Liver (tissue), 8 donors: ENCODE measurements at regions not wholly inside any gene's neighbourhood (a gene's known extent, or its start where the extent isn't known, plus 50 kb on each side); places are given as distances from the start of the nearest gene placed in this dataset.
A peak's percentile ranks its signal among the peaks of the same experiment; 100 is the strongest.

Experiments used
- DNase-seq: peaks from one replicate; pipeline ENCODE4 v3.0.0-alpha.2; 2017; ENCODE audit warnings: low spot score
- H3K27ac ChIP-seq, 2 donors: one replicate each; pipeline ENCODE4 v1.7.0; 2013; ENCODE audit warnings: inconsistent platforms in 2 of 2, low read length in 2 of 2, control low read depth in 1 of 2, low read depth in 1 of 2, mild to moderate bottlenecking in 1 of 2
- H3K27me3 ChIP-seq, 4 donors: one replicate each; pipeline versions ENCODE4 v1.6.1 to v1.7.0; 2013; ENCODE audit warnings: low read length in 3 of 4, inconsistent platforms in 1 of 4, mild to moderate bottlenecking in 1 of 4, moderate library complexity in 1 of 4; ENCODE audit not compliant: control insufficient read depth in 4 of 4, insufficient read depth in 4 of 4
- H3K36me3 ChIP-seq, 4 donors: one replicate each; pipeline versions ENCODE4 v1.6.1 to v1.7.0; 2013; ENCODE audit warnings: low read length in 3 of 4, mild to moderate bottlenecking in 3 of 4, low read depth in 1 of 4, moderate library complexity in 1 of 4; ENCODE audit not compliant: control insufficient read depth in 4 of 4, insufficient read depth in 3 of 4
- H3K4me1 ChIP-seq, 4 donors: one replicate each; pipeline versions ENCODE4 v1.6.1 to v1.7.0; 2013; ENCODE audit warnings: low read length in 3 of 4, mild to moderate bottlenecking in 3 of 4, moderate library complexity in 1 of 4; ENCODE audit not compliant: control insufficient read depth in 4 of 4, insufficient read depth in 4 of 4
- H3K4me3 ChIP-seq, 3 donors: one replicate each; pipeline versions ENCODE4 v1.6.1 to v1.7.0; 2013; ENCODE audit warnings: low read length in 3 of 3, control low read depth in 1 of 3, low read depth in 1 of 3, mild to moderate bottlenecking in 1 of 3
- H3K9ac ChIP-seq, 2 donors: one replicate each; pipeline ENCODE4 v1.7.0; 2013; ENCODE audit warnings: low read length in 2 of 2, mild to moderate bottlenecking in 2 of 2, moderate library complexity in 2 of 2, control low read depth in 1 of 2, low read depth in 1 of 2
- H3K9me3 ChIP-seq, 4 donors: one replicate each; pipeline versions ENCODE4 v1.6.1 to v1.7.0; 2013; ENCODE audit warnings: low read length in 3 of 4; ENCODE audit not compliant: control insufficient read depth in 4 of 4
- FOXA1 ChIP-seq: IDR thresholded peaks from 2 replicates; pipeline ENCODE4 v1.6.1; 2016; ENCODE audit warnings: antibody characterized with exemption
- FOXA2 ChIP-seq: IDR thresholded peaks from 2 replicates; pipeline ENCODE4 v1.6.1; 2016; ENCODE audit warnings: antibody characterized with exemption
- GABPA ChIP-seq, 2 donors: IDR thresholded peaks in 1 of 2; conservative IDR thresholded peaks in 1 of 2; 2 replicates each; pipeline ENCODE4 v1.6.1; 2016; ENCODE audit warnings: antibody characterized with exemption in 2 of 2, mild to moderate bottlenecking in 1 of 2, moderate library complexity in 1 of 2
- HNF4A ChIP-seq, 2 donors: conservative IDR thresholded peaks; 2 replicates each; pipeline ENCODE4 v1.6.1; 2016; ENCODE audit warnings: antibody characterized with exemption in 2 of 2, mild to moderate bottlenecking in 2 of 2
- HNF4G ChIP-seq: IDR thresholded peaks from 2 replicates; pipeline ENCODE4 v1.6.1; 2016; ENCODE audit warnings: antibody characterized with exemption
- JUND ChIP-seq, 2 donors: IDR thresholded peaks; 2 replicates each; pipeline ENCODE4 v1.6.1; 2016; ENCODE audit warnings: antibody characterized with exemption in 2 of 2
- MAX ChIP-seq: IDR thresholded peaks from 2 replicates; pipeline ENCODE4 v1.6.1; 2016; ENCODE audit warnings: antibody characterized with exemption
- NR2F2 ChIP-seq: IDR thresholded peaks from 2 replicates; pipeline ENCODE4 v1.6.1; 2016; ENCODE audit warnings: antibody characterized with exemption
- RAD21 ChIP-seq, 2 donors: IDR thresholded peaks; 2 replicates each; pipeline ENCODE4 v1.6.1; 2016; ENCODE audit warnings: antibody characterized with exemption in 2 of 2, mild to moderate bottlenecking in 2 of 2
- RXRA ChIP-seq, 2 donors: IDR thresholded peaks; 2 replicates each; pipeline ENCODE4 v1.6.1; 2017 to 2018; ENCODE audit warnings: antibody characterized with exemption in 2 of 2, mild to moderate bottlenecking in 1 of 2
- YY1 ChIP-seq: IDR thresholded peaks from 2 replicates; pipeline ENCODE4 v1.6.1; 2016; ENCODE audit warnings: antibody characterized with exemption, mild to moderate bottlenecking
- ZBTB33 ChIP-seq: IDR thresholded peaks from 2 replicates; pipeline ENCODE4 v1.6.1; 2016; ENCODE audit warnings: antibody characterized with exemption
- WGBS: extraction: QIAGEN DNeasy Blood & Tissue Kit; methylation state at CpG from one replicate; pipeline ENCODE4 v1.1.7; 2013; 5-methylcytosine and 5-hydroxymethylcytosine counted together
- TF ChIP-seq, protein P1 (sequence below): fragments of 150-350 bp; IDR thresholded peaks from 2 replicates; pipeline ENCODE4 v1.5.1; 2017; ENCODE audit warnings: improper control_type of control experiment, low read depth, low read length; ENCODE audit not compliant: missing input control
- TF ChIP-seq, protein P2 (sequence below): IDR thresholded peaks from 2 replicates; pipeline ENCODE4 v1.6.1; 2016; ENCODE audit warnings: antibody characterized with exemption
- donor health status: healthy.
- donor health status: healthy.
- donor health status: healthy.
- donor health status: healthy.
- donor health status: healthy.

DNA sequence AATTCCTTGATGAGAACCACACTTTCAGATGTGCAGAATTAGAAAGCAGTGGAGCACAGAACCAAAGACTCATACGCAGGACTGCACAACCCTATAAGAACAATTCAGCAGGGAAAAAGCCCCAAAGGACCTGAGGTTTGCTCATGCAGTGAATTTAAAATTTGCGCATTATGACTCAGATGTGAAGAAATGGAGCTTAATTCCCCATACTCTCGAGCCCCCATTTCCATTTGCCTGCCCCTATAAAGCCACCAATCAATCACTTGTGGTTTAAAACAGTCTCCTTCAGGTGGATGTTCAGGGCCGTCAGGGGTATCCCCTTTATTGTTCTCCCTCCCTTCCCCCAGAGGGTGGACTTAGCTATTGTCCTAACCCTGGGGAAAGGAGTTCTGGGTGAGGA lies 221.2 kb downstream of the IGSF11 start:
- no peak for DNase-seq
- WGBS, result 75% methylated on average over 4 of the region's 4 CpGs
- H3K27ac ChIP-seq, result no peak overlapping the region

GRCh38 chr3:118817748-118818165 lies 216.9 kb downstream of the IGSF11 start:
- Histone ChIP-seq H3K27me3 (no peaks in the 10 kb centered on the region), H3K27ac (no peak overlapping the region), H3K4me3 (no peak overlapping the region), H3K36me3 (no peaks in the 10 kb centered on the region), H3K9me3 (no peaks in the 10 kb centered on the region), H3K9ac (no peak overlapping the region), H3K4me1 (peaks cover 0 to 8% (median 3%) of the 10 kb centered on the region in 4 donors)
- no peak for DNase-seq
- TF ChIP-seq HNF4G (no peak), RXRA (IDR thresholded peaks at IDR 0.05) (peak in 1 of 2 donors; percentile 56), YY1 (peak; percentile 60), RAD21 (IDR thresholded peaks at IDR 0.05) (peak; percentile 93 to 94), MAX (no peak), HNF4A (conservative IDR thresholded peaks at IDR 0.05) (peak; percentile 21 to 60), FOXA1 (peak; percentile 47), FOXA2 (peak; percentile 28), JUND (IDR thresholded peaks at IDR 0.05) (no peak), ZBTB33 (peak; percentile 38)
- TF ChIP-seq, protein P1, sequence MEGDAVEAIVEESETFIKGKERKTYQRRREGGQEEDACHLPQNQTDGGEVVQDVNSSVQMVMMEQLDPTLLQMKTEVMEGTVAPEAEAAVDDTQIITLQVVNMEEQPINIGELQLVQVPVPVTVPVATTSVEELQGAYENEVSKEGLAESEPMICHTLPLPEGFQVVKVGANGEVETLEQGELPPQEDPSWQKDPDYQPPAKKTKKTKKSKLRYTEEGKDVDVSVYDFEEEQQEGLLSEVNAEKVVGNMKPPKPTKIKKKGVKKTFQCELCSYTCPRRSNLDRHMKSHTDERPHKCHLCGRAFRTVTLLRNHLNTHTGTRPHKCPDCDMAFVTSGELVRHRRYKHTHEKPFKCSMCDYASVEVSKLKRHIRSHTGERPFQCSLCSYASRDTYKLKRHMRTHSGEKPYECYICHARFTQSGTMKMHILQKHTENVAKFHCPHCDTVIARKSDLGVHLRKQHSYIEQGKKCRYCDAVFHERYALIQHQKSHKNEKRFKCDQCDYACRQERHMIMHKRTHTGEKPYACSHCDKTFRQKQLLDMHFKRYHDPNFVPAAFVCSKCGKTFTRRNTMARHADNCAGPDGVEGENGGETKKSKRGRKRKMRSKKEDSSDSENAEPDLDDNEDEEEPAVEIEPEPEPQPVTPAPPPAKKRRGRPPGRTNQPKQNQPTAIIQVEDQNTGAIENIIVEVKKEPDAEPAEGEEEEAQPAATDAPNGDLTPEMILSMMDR, result peak; percentile 80
- TF ChIP-seq, protein P2, sequence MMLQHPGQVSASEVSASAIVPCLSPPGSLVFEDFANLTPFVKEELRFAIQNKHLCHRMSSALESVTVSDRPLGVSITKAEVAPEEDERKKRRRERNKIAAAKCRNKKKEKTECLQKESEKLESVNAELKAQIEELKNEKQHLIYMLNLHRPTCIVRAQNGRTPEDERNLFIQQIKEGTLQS, result peak; percentile 68
- WGBS, result 19% methylated on average over 5 of the region's 5 CpGs

More for the DNA sequence above, 221.2 kb downstream of the IGSF11 start:
- no peak overlapping the region for H3K9ac ChIP-seq
- no peaks in the 10 kb centered on the region for H3K9me3 ChIP-seq
- peaks cover 0 to 8% (median 3%) of the 10 kb centered on the region in 4 donors for H3K4me1 ChIP-seq
- no peaks in the 10 kb centered on the region for H3K27me3 ChIP-seq
- no peaks in the 10 kb centered on the region for H3K36me3 ChIP-seq
- TF ChIP-seq MAX (no peak), YY1 (no peak), RAD21 (IDR thresholded peaks at IDR 0.05) (no peak), GABPA (IDR thresholded peaks at IDR 0.05 in 1 of 2, conservative IDR thresholded peaks at IDR 0.05 in 1 of 2) (no peak), NR2F2 (no peak)
- TF ChIP-seq, protein P2, result no peak
- H3K4me3 ChIP-seq, result no peak overlapping the region
